Pancreas (tissue), 10 donors: ENCODE measurements at regions not wholly inside any gene's neighbourhood (a gene's known extent, or its start where the extent isn't known, plus 50 kb on each side); places are given as distances from the start of the nearest gene placed in this dataset.

Source experiments
- ATAC-seq, 4 donors: fragments of 200-7000 bp; cut with Tn5 transposase; one replicate each; pipeline versions ENCODE4 v1.8.0 to v1.9.1; 2020; ENCODE audit warnings: mild to moderate bottlenecking in 4 of 4, moderate library complexity in 4 of 4
- DNase-seq, 6 donors: peaks; one replicate each; pipeline ENCODE4 v3.0.0-alpha.2; 2020
- FAIRE-seq: peaks from 2 replicates; lab custom pipeline; 2012; peaks lifted over from hg19 to GRCh38; lab: Jason Lieb, UNC
- H3K27ac ChIP-seq, 4 donors: fragments of 200-600 bp; sonication (generic); 1 replicate in 3 of 4; 2 replicates in 1 of 4; pipeline versions ENCODE4 v1.5.0 to v1.8.0; 2020
- H3K27me3 ChIP-seq, 4 donors: fragments of 200-600 bp; one replicate each; pipeline ENCODE4 v1.8.0; 2021
- H3K36me3 ChIP-seq, 3 donors: fragments of 200-600 bp; sonication (generic) in 1 of 3; one replicate each; pipeline versions ENCODE4 v1.5.0 to v1.8.0; 2020 to 2021
- H3K4me1 ChIP-seq, 3 donors: fragments of 200-600 bp; one replicate each; pipeline ENCODE4 v1.8.0; 2021
- H3K4me3 ChIP-seq, 4 donors: fragments of 200-600 bp; sonication (generic) in 2 of 4; one replicate each; pipeline versions ENCODE4 v1.5.0 to v1.8.0; 2020 to 2021
- H3K9me3 ChIP-seq, 4 donors: fragments of 200-600 bp; one replicate each; pipeline ENCODE4 v1.8.0; 2021
- WGBS, 2 donors: extraction: QIAGEN DNeasy Blood & Tissue Kit; methylation state at CpG; one replicate each; pipeline ENCODE4 v1.1.7; 2013; 5-methylcytosine and 5-hydroxymethylcytosine counted together
- intact Hi-C, 3 donors: fragments of 100-400 bp; cut with DNase I; formaldehyde crosslinking; loops; one replicate each; pipeline versions ENCODE4 v1.11.1 to v1.14.2; 2022
- TF ChIP-seq, protein P1 (sequence below), 4 donors: fragments of 200-600 bp; sonication (generic) in 3 of 4; IDR thresholded peaks; one replicate each; pipeline versions ENCODE4 v1.5.0 to v1.8.0; 2021; ENCODE audit warnings: antibody characterized with exemption in 4 of 4
- donor health status: healthy with polysubstance abuse.
- donor health status: DM: no; HTN: no; CAD: no; lungs with moderate emphysema.
- donor health status: DM: no; HTN: no; CAD: no.
- donor health status: control.
- donor health status: control.
- donor health status: Bipolar disorder and iron deficiency.
- donor health status: DM: yes; HTN: yes; CAD: no.
- donor health status: DM: no; HTN: no; CAD: no.
- donor health status: DM: no; HTN: no; CAD: no.
- donor health status: DM: yes; HTN: yes; CAD: no.

- TF ChIP-seq, protein P1, sequence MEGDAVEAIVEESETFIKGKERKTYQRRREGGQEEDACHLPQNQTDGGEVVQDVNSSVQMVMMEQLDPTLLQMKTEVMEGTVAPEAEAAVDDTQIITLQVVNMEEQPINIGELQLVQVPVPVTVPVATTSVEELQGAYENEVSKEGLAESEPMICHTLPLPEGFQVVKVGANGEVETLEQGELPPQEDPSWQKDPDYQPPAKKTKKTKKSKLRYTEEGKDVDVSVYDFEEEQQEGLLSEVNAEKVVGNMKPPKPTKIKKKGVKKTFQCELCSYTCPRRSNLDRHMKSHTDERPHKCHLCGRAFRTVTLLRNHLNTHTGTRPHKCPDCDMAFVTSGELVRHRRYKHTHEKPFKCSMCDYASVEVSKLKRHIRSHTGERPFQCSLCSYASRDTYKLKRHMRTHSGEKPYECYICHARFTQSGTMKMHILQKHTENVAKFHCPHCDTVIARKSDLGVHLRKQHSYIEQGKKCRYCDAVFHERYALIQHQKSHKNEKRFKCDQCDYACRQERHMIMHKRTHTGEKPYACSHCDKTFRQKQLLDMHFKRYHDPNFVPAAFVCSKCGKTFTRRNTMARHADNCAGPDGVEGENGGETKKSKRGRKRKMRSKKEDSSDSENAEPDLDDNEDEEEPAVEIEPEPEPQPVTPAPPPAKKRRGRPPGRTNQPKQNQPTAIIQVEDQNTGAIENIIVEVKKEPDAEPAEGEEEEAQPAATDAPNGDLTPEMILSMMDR (IDR thresholded peaks at IDR 0.05): no peak
- Histone ChIP-seq H3K27ac (no peak overlapping the region), H3K4me1 (no peaks in the 10 kb centered on the region), H3K9me3 (no peaks in the 10 kb centered on the region), H3K4me3 (no peak overlapping the region), H3K36me3 (no peaks in the 10 kb centered on the region), H3K27me3 (peaks cover 0 to 3% (median 0%) of the 10 kb centered on the region in 4 donors)
- intact Hi-C loops: no loop called here
- ATAC-seq (no peak), DNase-seq (no peak), FAIRE-seq (no peak)
- WGBS, 2 donors: 40 to 47% methylated on average over 4 of the region's 4 CpGs
Measured at GRCh38 chr18:41162191-41162590, 792.8 kb upstream of the PIK3C3 start.

DNA sequence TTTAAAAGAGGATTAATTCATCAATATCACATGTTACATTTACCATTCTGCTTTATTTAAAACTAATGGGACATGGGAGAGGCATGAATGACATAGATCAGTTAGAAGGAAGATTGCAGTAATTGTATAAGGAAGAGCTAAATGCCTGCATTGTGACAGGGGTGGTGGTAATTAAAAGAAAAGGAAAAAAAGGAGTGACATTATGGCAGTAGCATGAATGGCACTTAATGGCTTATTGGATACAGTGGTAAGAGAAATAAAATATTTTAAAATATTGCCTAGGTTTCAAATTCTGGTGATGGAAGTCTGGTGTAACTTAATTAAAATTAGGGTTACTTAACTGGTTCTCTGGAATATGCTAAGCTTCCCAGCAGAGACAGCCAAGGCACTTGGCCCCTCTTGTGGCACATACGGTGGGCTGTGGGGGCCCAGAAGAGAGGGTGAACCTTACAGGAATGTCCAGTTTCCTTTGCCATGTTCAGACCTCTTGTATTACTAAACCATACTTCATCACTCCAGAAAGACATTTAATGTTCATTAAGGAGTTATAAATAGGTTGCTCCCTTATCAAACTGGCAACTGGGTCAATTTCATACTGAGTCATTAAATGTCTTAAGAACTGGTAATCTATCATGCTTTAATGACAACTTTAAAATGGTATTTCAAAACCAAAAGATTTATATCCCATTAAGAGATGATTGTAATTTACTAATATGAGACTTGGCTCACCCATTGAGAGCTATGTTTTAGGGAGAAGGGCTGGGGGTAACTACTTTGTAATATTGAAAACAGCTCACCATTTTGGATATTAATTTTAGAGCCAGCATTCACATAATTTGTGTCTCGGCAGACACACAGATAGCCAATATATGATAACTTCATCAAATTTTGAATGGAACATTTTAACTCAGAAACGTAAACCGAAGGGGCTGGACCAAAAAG is 798.9 kb upstream of the PIK3C3 start:
- Histone ChIP-seq H3K36me3 (no peaks in the 10 kb centered on the region), H3K27me3 (no peaks in the 10 kb centered on the region), H3K4me3 (no peak overlapping the region), H3K27ac (no peak overlapping the region), H3K4me1 (no peaks in the 10 kb centered on the region), H3K9me3 (no peaks in the 10 kb centered on the region)
- ATAC-seq (no peak), FAIRE-seq (no peak), DNase-seq (no peak)
- intact Hi-C loops: no loop called here
- 56 to 77% methylated on average over 4 of the region's 4 CpGs for WGBS, 2 donors
- TF ChIP-seq, protein P1 (IDR thresholded peaks at IDR 0.05): no peak

DNA sequence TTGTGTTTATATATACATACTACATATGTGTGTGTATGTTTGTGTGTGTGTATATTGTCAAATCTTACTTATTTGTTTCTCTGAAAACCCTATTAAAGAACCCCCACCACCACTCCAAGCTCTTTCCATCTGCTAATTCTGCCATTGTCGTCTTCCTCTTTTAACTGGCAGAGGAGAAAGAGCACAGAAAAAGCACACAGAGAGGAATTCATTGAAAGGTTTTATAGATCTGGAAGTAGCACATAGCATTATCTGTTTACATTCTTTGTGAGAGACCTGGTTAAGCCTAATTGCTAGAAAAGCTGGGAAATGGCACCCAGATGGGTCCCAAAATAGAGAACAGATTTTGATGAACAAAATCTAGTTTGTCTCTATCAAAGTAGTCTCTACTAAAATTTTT is 800.0 kb upstream of the PIK3C3 start:
- FAIRE-seq: no peak
- no peaks in the 10 kb centered on the region for H3K9me3 ChIP-seq
- no peak overlapping the region for H3K4me3 ChIP-seq
- H3K27ac ChIP-seq: no peak overlapping the region
- H3K36me3 ChIP-seq: no peaks in the 10 kb centered on the region
- 35 to 48% methylated on average over 1 of the region's 1 CpG for WGBS, 2 donors
- no peak for DNase-seq
- intact Hi-C loops: no loop called here
- H3K4me1 ChIP-seq: no peaks in the 10 kb centered on the region
- TF ChIP-seq, protein P1 (IDR thresholded peaks at IDR 0.05): no peak
- no peaks in the 10 kb centered on the region for H3K27me3 ChIP-seq
- ATAC-seq: no peak

DNA sequence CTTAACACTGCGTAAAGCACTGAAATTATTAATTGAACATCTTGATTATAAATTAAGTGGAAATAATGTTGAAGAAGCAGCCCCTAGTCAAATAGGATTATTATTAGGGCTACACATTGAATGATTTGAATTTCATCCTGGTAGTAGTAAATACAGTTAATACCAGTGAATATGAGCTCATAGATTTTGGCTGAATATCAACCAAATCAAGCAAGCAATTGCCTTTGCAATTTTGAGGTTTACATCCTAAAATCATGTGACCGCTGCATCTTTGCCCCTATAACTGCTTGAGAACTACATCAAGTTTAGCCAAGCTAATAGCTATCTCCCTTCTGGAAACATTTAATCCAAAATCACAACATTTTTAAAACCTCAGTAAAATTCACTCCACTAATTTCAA is 801.2 kb upstream of the PIK3C3 start:
- H3K9me3 ChIP-seq: no peaks in the 10 kb centered on the region
- H3K27ac ChIP-seq: no peak overlapping the region
- DNase-seq (no peak), FAIRE-seq (no peak), ATAC-seq (no peak)
- TF ChIP-seq, protein P1 (IDR thresholded peaks at IDR 0.05): no peak
- intact Hi-C loops: no loop called here
- no peaks in the 10 kb centered on the region for H3K36me3 ChIP-seq
- 79% methylated on average over 2 of the region's 2 CpGs for WGBS, 2 donors
- H3K4me1 ChIP-seq: no peaks in the 10 kb centered on the region
- no peak overlapping the region for H3K4me3 ChIP-seq
- H3K27me3 ChIP-seq: no peaks in the 10 kb centered on the region

DNA sequence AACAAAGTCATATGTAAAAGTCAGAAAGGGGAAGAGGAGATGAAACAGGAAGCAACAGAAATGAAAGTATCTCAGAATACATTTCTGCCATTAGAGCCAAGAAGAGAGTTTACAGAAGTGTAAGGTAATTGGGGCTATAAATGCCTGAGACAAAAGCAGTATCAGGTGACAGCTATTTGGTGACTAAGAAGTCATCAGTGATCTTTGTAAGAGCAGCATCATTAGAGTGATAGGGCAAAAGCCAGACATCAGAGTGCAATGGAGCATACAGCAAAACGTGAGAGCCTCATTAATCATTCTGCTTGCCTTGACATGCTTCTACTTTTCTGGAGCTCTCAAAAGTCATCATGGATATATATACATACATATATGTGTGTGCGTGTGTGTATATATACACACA is 804.7 kb upstream of the PIK3C3 start:
- H3K27ac ChIP-seq: no peak overlapping the region
- no peaks in the 10 kb centered on the region for H3K36me3 ChIP-seq
- no peak for ATAC-seq
- FAIRE-seq: no peak
- no peaks in the 10 kb centered on the region for H3K27me3 ChIP-seq
- DNase-seq: no peak
- H3K4me3 ChIP-seq: no peak overlapping the region
- no peaks in the 10 kb centered on the region for H3K9me3 ChIP-seq
- TF ChIP-seq, protein P1 (IDR thresholded peaks at IDR 0.05): no peak
- WGBS, 2 donors: 45 to 54% methylated on average over 2 of the region's 2 CpGs
- intact Hi-C loops: no loop called here
- H3K4me1 ChIP-seq: no peaks in the 10 kb centered on the region
